HG03460 (cell line): ENCODE measurements at regions not wholly inside any gene's neighbourhood (a gene's known extent, or its start where the extent isn't known, plus 50 kb on each side); places are given as distances from the start of the nearest gene placed in this dataset.
"Not testable (repeated sequence)": the region's sequence is repeated elsewhere in the genome, so short reads cannot be mapped to it uniquely, and the experiment has no call there.

Experiments used
- ATAC-seq: cut with Tn5 transposase; IDR thresholded peaks from one replicate; pipeline ENCODE4 v1.9.1; 2021; ENCODE audit not compliant: unreplicated experiment

DNA sequence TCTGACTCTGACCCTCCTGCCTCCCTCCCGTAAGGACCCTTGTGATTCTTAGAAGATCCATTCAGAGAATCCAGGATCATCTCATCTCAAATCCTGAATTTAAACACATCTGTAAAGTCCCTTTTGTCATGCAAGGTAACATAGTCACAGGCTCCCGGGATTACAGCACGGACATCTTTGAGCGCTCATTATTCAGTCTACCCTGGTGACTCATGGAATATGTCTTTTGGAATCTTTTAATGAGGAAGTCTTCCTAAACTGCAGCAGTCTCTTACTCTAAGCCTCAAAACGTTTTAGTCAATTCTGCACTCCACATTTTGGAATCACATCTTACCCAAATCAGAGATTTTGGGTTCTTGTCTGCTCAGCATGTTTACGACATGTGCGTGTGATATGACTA is 198.5 kb upstream of the IRF2BP2 start:
- not testable (repeated sequence) for ATAC-seq

DNA sequence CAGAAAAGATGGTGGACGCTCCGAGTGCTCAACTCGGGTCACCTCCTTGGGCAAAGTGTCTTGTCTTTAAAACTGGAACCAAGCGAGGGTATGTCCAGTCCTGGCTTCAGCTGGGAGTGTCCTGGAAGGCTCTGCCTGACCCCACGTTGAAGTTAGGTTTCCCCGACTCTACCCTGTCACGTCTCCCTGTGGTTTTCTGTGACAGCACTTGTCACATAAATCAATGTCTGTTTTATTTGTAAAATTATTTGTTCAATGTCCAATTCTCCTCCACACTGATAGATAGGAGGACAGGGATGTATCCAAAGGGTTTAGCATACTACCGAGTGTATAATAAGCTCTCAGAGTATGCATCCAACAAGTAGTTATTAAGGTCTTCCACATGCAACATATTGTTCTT is 197.7 kb upstream of the IRF2BP2 start:
- ATAC-seq, result not testable (repeated sequence)

DNA sequence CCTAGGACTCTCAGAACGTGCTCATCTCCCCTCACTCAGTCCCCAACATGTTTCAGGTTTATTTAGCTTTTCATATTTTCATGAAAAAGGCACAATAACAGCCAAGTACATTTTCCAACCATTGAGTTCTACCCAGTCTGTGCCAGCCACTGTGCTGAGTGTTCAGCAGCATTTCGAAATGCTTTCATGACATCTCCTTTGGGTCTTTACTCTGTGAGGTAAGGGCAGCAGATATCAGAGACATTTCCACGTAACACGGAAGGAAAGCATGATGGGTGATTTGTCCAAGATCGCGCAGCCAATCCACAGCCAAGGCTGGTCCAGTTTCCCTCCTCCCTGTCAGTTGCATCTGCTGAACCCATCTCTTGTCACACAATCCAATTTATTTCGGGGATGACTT is 192.6 kb upstream of the IRF2BP2 start:
- ATAC-seq, result not testable (repeated sequence)

DNA sequence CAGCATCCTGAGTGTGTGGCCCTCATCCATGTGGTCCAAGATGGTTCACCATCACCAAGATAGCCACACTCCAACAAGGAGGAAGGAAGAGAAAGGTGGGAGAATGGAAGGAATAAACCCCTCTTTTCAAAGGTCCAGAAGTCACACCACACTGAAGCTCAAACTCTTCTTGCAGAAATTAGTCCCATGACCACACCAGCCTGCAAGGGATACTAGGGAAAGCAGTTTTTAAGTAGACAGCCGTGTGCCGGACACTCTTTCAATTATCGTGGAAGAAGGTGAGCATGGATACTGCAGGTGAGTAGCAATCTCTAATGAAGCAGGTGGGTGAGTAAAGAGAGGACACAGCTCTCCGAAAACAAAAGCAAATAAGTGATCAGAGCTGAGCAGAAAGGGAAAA is 191.7 kb upstream of the IRF2BP2 start:
- ATAC-seq, result not testable (repeated sequence)

DNA sequence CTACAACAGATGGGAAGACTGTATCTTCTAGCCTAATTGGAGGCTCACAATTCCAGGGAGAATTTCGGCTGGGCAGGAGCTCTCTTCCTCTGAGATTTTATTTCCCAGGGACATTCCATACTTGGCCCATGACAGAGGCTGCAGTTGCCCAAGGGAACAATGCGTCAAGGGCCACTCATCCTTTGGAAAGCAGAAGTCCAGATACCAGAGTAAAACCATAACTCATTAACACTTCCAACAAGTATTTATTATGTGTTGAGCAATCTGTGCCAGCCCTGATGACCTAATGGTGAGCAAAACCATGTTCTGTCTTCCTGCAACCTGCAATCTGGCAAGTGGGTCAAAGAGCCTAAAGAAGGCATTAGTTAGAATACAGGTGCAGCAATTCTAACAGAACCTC is 191.2 kb upstream of the IRF2BP2 start:
- not testable (repeated sequence) for ATAC-seq

DNA sequence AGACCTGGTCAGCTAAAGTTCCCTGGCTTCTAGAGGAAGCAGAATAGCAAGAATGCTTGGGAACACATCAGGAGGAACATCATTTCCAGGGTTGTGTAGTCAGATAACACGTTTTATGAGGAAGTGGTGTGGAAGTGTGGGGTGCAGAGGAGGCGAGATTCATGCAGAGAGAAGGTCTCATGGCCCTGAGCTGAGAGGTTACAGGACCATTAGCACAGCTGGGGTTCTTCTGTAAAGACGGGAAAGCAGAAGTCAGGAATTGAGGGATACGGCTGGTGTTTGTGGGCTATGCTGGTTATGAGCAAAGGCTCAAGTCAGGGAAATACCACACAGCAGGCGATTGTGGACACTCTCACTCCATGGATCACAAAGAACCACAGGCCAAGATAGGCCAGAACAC is 190.6 kb upstream of the IRF2BP2 start:
- ATAC-seq, result not testable (repeated sequence)

DNA sequence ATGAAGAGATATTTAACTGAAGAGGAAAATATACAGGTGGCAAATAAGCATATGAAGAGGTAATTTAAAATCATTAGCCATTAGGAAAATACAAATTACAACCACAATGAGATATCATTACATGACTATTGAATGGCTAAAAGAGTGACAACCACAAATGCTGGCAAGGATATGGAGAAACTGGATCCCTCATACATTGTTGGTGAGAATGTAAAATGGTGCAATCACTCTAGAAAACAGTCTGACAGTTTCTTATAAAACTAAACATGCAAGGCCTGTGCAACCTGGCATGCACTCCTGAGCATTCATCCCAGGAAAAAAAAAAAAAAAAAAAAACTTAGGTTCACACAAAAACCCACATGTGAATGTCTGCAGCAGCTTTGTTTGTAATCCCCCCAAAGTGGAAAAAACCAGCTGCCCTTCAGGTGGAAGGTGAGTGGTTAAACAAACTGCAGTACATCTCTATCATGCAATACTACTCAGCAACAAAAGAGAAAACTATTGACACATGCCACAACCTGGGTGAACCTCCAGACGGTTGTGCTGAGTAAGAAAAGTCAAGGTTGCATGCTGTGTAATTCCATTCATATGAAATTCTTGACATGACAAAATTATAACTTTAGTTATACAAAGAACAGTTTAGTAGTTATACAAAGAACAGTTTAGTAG is 189.2 kb upstream of the IRF2BP2 start:
- not testable (repeated sequence) for ATAC-seq

DNA sequence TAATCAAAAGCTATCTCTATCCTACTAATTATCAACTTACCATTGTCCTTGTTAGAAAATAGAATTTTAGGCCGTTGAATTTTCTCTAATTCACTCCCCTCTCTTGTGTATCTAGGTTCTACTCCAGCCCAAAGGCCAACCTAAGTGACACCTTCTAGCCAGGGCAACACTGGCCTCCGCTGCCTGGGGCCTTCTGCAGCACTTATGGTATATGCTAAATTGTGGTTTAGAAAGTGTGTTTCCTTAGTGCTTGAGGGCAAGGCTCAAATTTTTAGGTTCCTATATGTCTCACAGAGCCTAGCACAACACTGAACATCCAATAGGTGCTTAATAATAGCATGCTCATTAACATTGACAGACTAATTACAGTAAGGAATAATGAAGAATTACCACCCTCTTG is 187.2 kb upstream of the IRF2BP2 start:
- not testable (repeated sequence) for ATAC-seq

DNA sequence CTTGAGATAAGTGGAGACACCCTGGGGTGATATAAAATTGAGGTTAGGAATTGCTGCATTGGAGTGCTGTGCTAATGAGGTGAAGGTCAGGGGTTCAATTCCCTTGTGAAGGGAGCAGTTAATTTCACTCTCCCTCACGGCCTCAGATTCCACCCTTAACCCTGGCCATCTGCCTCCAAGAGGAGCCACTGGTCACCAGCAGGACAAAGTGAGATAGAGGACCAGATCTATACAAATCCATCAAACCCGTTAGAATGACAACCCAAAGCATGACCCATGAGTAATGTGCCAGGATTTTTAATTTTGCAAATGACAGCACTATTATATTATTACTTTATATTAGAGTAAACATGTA is 186.4 kb upstream of the IRF2BP2 start:
- not testable (repeated sequence) for ATAC-seq

DNA sequence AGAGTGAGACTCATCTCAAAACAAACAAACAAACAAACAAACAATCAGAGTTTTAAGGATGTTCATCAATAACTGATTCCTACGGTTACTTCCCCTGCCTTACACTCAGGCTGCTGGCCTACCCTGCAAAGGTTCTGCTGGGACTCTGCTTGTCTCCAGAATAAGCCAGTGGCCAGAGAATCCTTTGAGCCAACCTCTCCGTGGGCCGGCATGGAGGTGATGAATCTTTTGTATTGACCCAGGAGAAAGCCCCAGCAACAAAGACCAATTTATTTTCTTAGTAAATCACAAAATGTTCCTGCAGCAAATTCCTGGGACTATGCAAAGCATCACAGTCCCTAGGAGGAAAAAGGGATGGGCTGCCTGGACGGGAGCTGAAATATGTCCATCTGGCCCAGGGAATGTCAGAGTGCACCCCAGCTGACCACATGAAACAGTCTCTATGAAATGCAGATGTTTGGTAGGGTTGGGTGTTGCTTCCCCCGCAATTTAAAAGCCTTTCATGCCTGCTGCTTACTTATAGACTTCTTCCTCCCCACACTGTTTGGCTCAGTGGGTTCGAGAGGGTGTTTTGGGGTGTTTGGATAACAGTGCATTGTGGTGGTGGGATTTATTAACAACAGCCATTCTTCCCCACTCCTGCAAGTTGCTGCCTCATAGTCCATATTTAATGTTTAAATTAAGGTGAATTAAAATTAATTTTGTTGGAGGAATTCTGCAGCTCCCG is 185.9 kb upstream of the IRF2BP2 start:
- not testable (repeated sequence) for ATAC-seq

DNA sequence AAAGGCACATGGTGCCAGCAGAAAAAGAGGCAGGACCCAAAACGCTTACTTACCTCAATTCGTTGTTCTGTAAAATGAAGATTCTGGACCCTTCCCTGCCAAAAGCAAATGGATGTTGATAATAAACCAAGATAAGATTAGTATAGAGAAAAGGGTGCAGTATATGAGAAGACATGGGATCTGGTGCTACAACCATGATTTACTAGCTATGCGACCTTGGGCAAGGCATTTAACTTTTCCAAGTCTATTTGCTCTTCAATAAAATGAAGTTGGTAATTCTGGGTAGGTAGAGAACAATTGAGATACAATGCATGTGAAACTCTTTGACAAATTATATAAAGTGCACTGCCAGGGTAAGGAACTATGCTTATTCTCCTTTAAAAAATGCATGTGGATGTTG is 185.0 kb upstream of the IRF2BP2 start:
- not testable (repeated sequence) for ATAC-seq

DNA sequence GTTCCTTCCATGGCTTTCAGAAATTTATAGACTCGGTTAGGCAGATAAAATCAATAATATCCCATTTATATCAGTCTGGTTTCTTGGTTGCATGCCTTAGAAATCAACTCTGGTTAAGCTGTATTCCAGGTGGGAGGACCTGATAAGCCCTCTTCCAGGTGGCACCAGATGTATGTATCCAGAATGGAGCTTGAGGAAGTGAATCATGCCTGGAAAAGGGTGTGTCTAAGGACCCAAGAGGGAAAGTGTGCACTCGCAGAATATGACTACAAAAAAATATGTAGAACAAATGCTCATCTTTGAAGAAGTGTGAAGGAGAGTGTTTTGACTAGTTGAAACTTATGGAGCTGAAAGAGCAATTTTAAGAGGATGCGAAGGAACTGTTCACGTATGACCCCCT is 184.5 kb upstream of the IRF2BP2 start:
- not testable (repeated sequence) for ATAC-seq

DNA sequence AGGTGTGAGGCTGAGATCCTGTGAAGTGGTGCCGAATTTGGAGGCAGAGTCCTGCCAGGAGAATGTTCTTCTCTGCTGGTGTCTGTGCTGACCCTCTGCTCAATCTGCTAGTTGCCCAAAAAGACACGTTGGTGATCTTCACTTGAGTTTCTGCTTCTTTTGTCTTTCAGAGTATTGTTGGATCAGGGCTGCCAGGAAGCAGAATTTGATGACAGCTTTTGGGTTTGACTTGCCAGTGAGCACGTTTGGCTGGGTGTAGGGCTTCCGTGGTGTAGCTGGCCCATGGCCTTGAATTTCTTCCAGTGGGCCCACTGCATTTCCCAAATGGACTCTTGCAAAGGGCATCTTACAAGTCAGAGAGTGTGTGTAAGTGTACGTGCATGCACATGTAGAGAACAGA is 183.9 kb upstream of the IRF2BP2 start:
- ATAC-seq, result not testable (repeated sequence)

DNA sequence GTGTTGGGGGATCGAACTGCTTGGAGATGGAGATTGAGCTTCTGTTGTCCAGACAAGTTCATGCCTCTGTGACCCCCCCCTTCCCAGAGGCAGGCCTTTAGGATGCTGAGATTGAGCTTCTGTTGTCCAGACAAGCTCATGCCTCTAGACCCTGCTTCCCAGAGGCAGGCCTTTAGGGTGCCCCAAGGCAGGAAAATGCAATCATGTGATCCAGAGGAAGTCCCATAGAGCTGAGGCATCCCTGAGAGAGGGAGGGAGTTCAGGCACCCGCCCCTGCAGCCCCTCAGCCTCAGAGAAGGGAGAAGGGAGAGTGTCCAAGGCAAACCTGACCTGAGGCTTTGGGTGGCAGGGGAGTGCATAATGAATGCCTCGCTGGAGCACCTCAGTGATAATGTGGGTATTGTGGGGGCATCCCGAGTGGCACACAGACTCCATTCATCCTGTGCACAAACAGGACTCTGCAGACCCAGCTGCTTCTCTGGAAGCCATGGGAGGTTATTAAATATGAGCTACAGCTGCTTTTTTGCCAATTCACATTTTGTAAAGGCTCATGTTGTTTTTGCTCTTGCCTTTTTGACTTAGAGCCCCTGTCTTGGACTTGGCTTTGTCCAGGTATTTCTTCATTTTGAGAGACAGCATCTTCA is 182.4 kb upstream of the IRF2BP2 start:
- ATAC-seq, result not testable (repeated sequence)

DNA sequence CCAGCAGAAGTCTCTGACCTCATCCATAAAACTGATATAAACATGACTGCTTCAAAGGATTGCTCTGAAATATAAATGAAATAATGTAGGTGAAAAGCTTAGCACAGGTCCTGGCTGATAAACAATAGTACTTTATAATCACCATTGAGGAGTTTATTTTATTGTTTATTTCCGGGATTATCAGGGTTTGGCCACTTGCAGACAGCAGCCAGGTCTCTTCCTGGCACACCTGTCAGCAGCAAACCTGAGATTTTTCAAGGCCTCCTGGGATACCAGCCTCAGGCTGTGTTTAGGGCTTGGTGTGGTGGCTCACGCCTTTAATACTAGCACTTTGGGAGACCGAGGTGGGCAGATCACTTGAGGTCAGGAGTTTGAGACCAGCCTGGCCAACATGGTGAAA is 181.6 kb upstream of the IRF2BP2 start:
- ATAC-seq, result not testable (repeated sequence)

DNA sequence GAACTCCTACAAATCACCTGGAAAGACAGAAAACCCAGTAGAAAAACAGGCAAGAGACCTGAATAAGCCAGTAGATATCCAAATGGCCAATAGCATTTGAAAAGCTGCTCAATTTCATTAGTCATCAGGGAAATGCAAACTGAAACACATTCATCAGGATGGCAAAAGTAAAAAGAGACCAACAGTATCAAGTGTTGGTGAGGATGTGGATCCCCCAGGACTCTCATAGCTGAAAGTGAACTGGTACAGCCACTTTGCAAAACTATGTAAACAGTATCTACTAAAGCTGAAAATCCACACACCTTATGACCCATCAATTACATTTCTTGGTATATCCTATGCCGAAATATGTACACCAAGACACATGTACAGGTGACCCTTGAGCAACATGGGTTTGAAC is 180.4 kb upstream of the IRF2BP2 start:
- not testable (repeated sequence) for ATAC-seq

DNA sequence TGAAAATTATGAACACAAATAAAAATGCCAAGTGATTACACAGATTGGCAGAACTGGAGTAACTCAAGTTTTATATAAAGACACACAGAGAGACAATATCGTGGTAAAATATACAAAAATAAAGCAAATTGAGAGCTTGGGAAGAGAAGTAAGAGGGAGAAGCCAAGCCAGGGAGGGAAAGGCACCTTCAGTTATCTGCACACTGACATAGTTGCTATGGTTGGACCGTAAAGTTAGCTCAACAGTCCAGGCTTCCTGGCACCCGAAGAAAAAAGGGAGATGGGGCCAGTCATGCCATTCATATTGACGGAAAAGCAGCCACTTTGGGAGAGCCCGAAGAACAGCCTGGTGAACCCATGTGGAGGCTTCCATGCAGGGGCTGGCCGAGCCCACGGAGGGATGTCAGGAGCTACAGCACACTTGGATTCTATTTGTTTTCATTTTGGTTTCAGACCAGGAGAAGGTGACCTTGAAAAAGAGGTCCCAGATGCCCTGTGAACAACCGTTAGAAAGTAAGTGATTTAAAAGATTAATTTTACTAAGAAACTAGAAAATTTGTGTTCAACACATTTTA is 177.1 kb upstream of the IRF2BP2 start:
- not testable (repeated sequence) for ATAC-seq

DNA sequence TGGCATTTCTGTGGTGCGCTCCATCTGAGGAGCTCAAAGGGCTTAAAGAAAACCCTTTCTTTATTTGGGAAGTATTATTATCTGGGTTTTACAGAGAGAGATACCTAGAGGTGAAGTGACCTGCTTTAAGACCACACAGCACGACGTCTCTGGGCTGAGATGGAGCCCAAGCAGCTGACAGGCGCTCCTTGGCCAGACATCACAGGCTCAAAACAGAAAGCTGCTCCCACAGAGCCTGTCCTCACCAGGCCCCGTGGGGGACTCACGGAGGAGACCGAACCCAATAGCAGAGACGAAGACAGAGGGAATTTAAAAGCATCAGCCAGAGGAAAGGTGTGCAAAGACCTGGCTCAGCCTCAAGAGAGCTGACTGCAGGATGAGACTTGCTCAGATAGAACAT is 175.9 kb upstream of the IRF2BP2 start:
- ATAC-seq, result not testable (repeated sequence)

DNA sequence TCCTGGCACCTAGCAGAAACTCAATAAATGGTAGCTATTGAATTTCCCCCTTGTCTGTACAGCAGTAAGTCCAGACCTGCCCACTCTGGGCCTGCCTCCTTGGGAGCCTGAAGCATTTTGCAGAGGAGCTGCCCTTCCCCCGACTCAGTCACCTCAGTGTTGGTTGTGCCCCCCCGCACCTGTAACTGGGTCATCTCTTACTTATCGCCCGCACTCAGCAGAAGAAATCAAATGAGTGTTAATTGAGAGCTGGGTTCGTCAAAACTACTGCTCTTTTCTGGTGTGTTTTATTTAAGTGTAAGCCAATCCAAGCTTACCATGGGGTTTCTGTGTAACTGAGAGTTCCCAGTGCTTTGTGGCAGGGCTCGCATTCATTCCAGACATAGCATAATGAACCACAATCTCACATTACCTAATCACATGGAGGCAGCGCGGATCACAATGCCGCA is 175.5 kb upstream of the IRF2BP2 start:
- ATAC-seq, result not testable (repeated sequence)

DNA sequence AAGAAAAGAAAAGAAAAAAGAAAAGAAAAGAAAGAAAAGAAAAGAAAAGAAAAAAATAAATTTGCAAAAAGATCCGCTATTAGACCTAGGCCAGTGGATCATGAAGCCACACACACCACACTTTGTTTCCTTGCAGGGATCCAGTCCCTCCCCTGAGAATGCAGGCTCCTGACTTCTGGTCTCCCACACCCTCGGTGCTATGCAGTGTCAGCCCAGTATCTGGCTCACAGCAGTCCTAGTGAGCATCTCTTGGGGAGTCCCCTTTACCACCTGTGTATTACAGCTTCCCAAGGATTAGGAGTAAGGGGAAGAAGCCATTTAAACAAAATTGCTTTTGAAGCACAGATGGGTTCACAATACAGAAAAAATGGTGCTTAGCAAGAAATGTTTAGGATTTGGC is 174.1 kb upstream of the IRF2BP2 start:
- not testable (repeated sequence) for ATAC-seq

DNA sequence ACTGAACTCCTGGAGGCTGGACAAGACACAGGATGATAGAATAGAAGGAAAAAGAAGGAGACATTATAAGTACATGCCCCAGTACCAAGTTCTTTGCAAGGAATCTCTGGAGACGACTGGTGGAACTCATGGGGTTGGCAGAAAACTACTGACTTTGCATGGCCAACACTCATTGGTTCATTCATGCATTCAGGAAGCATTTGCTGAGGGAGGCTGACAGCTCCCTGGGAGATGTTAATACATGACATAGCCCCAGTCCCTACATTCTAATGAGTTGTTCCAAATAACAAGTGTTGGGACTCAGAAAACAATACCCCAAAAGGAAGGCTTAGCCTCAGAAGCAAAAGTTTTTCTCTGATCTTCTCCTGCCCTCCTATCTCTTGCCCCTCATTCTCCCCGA is 172.8 kb upstream of the IRF2BP2 start:
- no peak for ATAC-seq
